Hematopoietic multipotent progenitor cell treated with erythropoietin and hydrocortisone succinate and interleukin-3 and kit ligand, for 17 days (in vitro differentiated cells): ENCODE measurements at regions not wholly inside any gene's neighbourhood (a gene's known extent, or its start where the extent isn't known, plus 50 kb on each side); places are given as distances from the start of the nearest gene placed in this dataset.

Experiments used
- DNase-seq: peaks from one replicate; pipeline ENCODE4 v3.0.0-alpha.2; 2015; ENCODE audit warnings: low spot score

DNA sequence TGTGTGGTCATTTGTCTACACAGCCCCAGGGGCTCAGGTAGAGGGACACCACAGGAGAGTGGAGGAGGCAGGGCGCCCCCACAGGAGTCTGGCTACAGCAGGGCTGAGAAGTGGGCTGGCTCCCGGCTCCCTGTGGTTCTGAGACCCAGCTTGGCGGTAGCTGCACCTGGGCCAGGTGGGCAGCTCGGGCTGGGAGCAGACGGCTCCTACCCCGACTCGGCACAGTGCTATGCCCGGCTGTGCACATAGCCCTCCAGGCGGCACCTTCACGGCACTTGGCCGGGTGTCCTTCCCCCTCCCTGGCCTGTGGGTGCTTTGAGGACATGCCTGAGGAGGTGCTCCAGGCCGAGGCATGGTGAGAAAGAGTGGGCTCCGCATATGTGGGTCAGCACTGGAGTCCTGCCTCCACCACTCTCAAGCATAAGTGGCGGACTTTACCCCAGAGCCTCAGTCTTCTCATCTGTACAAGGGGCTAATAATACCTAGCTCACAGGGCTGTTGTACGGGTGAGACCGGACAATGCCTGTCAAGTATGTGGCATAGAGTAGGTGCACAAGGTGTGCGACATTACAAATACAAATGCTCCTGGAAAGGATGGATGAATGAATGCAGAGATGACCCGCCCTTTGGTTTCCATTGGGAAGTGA is 50.1 kb upstream of the JPH3 start:
- no peak for DNase-seq

- no peak for DNase-seq
Observed at GRCh38 chr16:87551487-87551886, 50.8 kb upstream of the JPH3 start.

GRCh38 chr16:87550495-87550961 is 51.8 kb upstream of the JPH3 start:
- peak; percentile 43 for DNase-seq

DNA sequence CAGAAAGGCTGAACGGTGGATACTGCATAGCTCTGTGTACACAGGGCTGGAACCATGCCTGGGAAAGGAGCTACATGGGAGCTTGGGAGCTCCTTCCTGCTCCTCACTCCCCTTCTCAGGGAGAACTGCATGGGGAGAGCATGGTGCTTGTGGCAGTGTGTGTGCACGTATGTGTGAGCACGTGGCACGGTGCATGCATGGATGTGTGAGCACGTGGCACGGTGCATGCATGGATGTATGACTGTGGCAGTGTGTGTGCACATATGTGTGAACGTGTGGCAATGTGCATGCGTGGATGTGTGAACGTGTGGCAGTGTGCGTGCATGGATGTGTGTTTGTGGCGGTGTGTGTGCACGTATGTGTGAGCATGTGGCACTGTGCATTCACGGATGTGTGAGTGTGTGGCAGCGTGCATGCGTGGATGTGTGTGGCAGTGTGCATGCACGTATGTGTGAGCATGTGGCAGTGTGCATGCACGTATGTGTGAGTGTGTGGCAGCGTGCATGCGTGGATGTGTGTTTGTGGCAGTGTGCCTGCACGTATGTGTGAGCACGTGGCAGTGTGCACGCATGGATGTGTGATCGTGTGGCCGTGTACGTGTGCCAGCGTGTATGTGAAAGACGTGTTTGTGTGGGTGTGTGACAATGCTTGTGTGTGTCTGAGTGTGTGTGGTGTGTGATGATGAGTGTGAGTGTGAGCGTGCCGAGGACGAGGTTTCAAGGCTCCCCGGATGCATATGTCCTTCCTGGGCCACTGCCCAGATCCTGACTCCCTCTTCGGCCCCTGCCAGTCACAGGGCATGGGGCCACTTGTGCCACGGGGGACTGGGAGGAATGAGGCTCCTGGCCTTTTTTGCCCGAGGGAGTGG is 52.4 kb upstream of the JPH3 start:
- no peak for DNase-seq

DNA sequence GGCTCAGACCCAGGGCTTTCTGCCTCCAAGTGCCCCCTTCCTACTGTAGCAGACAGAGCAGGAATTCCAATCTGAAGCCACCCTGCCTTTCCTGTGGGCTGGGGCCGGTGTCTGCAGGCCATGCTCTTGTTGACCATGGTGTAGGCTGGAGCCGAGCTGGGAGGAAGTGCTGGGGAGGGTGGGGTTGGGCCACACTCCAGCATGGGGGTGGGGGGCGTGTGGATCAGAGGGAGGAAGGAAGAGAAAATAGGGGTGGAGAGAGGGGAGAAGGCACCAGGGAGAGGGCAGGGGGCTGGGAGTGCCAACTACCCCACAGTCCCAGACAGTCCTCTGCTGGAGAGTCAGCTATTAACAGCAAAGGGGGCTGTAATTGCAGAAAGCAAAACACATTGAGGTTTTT is 54.3 kb upstream of the JPH3 start:
- no peak for DNase-seq

DNA sequence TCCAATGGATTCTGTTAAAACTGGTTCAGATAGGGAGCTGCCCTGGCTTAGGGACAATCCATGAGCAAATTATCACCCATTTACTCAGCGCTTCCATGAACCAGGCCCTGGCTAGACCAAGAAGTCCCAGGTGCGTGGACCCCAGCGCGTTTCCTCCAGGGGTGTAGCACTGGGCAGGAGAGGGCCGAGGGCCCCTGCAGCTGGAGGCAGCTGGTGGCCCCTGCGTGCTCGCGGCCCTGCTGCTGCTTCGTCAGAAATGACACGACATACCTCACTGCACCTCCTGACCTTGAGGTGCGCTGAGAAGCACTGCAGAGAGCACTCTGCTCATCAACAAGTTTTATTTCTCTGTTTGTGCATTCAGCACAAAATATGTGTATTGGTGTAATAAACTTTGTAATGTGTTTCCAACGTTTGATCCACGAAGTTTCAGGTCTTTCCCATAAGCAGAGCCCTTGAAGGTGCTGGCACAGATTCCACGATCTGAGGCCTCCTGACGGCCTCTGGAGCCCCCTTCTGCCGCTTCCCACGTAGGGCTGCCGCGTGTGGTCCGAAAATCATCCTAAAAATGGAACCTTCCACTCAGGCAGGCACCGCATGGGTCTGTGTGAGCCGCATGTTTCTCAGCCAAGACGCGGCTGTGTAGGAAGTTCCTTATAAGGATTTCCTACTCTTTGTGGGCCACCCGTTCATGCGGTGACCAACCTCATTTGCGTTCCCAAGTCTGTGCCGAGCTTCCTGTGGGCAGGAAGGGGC is 50.8 kb upstream of the ZCCHC14 start:
- no peak for DNase-seq

DNA sequence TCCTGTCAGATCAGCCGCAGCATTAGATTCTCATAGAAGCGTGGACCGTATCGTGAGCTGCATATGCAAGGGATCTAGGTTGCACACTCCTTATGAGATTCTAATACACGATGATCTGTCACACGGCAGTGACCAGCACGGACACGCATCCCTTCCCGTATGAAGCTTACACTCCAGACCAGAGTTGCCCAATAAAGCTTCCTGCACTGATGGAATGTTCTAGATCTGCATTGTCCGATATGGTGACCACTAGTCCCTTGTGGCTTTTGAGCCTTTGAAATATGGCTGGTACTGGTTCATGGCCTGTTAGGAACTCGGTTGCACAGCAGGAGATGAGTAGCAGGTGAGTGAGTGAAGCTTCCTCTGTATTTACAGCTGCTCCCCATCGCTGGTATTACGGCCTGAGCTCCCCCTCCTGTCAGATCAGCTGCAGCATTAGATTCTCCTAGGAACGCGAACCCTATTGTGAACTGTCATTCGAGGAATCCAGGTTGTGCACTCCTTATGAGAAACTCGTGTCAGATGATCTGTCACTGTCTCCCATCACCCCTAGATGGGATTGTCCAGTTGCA is 49.8 kb upstream of the ZCCHC14 start:
- DNase-seq = no peak
